Activated CD4-positive, CD25-positive, alpha-beta regulatory T cell treated with anti-CD3 and anti-CD28 coated beads, Interleukin-2, amount 50 U/mL, for 72 hours (primary cell): ENCODE measurements at regions not wholly inside any gene's neighbourhood (a gene's known extent, or its start where the extent isn't known, plus 50 kb on each side); places are given as distances from the start of the nearest gene placed in this dataset.
"Not testable (repeated sequence)": the region's sequence is repeated elsewhere in the genome, so short reads cannot be mapped to it uniquely, and the experiment has no call there.

Experiments
- DNase-seq: peaks from one replicate; pipeline ENCODE4 v3.0.0; 2021

DNA sequence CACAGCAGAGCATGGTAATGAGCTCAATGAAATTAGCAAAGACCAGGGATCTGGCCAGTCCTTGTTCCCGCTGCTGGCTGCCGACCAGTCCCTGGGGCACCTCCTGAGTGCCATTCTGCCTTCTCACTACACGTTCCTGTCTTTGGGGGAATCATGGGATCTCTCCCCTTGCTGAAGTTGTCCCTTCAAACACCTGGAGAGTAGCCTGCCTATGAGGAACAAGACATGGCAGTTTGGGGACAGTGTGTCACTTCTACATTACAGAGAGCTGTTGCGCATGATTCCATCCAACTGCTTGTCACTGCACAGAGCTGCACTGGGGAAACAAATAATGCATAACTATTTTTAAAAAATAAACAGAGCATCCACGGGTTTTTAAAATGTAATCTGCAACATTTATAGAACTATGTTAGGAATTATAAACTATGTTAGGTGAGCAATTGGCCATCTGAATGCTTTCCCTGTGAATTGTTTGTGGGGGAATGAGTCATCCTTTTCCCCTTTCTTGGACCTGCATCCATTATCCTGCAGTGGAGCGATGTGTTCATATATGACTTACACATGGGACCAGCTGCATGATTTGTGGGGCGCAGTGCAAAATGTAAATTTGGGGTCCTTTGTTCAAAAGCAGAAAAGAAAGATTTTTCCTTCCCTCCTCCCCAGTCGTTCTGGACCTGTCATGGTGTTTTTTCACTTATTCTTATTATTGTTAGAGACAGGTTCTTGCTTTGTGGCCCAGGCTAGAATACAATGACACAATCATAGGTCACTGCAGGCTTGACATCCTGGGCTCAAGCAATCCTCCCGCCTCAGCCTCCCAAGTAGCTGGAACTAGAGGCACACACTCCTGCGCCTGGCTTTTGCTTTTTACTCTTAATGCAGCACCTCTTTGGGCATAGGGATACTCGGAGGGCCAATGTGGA lies 115.0 kb upstream of the TBL1X start:
- no peak for DNase-seq

- no peak for DNase-seq
Measured at GRCh38 chrX:9351126-9351525, 113.7 kb upstream of the TBL1X start.

GRCh38 chrX:9352243-9352642 lies 112.6 kb upstream of the TBL1X start:
- no peak for DNase-seq

DNA sequence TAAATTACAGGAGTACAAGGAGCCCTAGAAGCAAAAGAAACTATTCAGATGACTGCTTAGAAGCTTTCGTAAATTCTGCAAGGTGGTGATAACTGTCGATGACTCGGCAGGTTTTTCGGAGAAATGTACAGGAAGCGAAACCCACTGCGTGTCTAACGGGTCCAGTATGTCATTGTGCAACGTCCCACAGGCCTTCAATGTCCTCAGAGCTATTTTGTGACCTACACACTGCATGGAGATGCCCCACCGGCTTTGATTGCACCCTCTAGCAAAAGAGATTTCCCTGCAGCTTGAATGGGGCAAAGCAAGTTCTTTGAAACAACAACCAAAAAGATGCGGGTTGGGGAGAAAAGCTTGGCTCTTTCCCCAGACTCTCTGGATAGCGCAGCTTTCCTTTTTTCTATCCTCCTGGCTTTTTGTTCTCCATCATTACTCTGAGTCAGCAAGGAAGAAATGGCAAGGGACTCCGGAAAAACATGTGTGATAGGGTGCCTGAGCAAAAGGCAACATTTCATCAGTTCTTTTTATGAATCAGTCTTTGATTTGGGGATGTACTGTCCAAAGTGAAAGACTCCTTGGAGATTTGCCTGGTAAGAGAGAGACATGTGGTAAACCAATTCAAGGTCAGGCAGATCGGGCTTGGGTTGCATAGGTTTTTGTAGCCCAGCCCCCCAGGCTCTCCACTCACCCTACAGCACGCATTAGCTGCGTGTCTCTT lies 112.0 kb upstream of the TBL1X start:
- DNase-seq, result peak; percentile 48

- no peak for DNase-seq
Measured at GRCh38 chrX:9354918-9355317, 109.9 kb upstream of the TBL1X start.

DNA sequence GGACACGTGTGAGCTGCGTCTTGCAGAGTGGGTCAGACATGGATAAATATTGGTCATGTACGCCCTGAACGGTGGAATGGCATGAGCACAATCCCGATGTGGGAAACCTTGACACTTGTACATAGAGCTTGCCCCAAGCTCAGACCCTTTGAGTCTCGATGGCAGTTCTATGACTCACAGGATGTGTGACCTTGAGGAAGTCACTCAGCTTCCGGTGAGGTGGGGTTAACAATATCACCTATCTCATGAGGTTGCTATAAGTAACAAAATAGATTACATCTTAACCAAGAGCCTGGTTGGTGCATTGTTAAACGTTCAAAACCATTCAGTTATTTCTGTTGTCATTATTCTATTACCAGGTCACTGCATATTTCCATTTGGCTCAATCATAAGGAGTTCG lies 109.1 kb upstream of the TBL1X start:
- DNase-seq, result no peak

GRCh38 chrX:9356846-9357245 lies 108.0 kb upstream of the TBL1X start:
- DNase-seq, result no peak

DNA sequence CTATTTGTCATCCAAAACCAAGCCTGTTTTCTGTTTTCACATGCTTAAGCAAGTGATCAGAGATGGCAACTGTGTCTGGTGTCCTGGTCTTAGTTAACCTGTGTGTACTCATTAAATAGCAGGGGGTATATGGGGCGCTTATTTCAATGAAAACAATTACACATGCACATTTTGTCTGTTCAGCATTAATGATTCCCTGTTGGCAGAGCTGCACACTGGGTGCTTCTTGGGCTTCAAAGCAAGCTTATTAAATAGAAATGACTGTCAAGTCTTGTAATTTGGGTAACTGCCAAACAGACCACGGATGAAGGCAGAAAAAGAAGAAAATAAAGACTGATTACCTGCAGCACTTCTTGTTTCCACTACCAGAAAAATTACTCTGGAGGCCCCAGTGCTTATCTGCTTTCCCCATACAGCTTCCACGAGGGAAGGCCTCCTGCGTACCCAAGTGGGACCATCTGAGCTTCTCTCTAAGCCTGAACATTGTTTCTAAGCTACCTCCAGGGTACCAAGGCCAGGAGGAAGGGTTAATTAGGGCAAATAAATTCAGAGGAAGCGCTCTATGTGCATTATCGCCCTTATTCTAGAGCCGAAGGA lies 107.2 kb upstream of the TBL1X start:
- no peak for DNase-seq

DNA sequence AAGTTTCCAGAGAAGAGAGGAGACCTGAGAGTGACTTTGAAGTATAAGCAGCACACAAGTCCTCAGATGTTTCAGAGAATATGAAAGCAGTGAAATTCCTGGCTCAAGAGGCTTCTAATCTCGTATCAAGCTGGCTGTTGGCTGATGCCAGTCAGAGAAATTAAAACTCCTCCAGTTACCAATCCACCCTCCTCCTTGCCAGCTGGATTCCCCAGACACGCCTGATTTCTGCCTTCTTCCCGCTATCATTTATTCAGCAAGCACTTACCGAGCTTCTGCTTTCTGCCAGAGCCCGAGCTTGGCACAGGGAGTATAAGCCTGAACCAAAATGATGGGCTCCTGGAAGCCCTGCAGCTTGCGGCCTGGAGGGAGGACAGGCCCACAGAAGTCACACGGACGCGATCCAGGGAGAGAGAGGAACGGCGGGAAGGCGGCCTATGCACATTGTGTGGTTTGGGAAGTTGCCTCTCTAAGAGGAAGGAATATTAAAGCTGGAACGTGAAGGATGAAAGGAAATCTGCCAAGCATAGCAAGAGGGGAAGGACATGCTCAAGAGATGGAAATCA lies 102.4 kb upstream of the TBL1X start:
- no peak for DNase-seq

DNA sequence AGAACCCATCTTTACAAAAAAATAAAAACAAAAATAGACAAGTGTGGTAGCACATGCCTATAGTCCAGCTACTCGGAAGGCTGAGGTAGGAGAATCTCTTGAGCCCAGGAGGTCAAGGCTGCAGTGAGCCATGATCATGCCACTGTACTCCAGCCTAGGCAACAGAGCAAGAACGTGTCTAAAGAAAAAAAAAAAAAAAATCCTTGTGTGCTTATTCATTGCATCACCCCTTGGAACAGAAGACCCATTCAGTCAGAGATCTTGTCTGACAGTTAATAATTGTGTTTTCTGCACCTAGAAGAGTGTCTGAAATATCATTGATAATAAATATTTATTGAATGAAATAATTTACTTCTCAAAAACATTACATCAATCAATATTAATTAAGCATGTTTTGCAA lies 97.4 kb upstream of the TBL1X start:
- DNase-seq, result no peak

GRCh38 chrX:9368262-9368661 lies 96.6 kb upstream of the TBL1X start:
- DNase-seq, result no peak

- no peak for DNase-seq
Measured at GRCh38 chrX:9369802-9370291, 95.0 kb upstream of the TBL1X start.

DNA sequence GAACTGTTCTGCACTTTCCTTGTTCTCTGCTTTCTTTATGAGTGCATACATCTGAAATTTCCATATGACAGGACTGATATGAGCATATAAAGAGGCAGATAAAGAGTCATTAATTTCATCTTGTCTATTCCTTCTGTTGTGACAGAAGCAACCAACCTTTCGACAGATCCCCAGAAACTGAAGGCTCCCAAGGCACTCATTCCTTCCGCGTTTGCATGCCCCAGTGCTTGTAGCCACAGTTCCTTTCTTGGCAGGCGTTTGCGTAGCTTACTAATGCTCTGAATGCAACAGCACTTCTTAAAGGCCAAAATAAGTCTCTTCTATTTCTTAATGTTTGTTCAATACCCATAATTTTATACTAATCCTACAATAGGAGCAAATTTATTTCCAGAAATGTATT lies 94.0 kb upstream of the TBL1X start:
- DNase-seq, result no peak

DNA sequence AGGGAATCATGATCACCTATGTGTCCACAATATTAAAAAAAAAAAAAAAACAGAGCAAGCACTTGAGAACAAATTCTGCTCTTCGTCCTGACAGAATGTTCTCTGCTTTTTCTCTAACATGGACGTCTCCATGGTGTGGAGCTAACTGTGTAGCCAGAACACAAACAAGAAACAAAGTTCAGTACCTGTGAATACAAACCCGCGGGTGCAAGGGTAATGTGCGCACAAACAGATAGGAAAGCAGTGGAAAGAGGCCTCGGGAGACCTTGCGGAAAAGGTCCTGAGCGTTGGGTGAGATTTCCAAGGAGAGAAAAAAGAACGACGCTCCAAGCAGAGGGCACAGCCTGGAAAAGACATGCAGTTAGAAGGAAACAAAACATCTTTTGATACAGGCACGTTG lies 92.0 kb upstream of the TBL1X start:
- no peak for DNase-seq

DNA sequence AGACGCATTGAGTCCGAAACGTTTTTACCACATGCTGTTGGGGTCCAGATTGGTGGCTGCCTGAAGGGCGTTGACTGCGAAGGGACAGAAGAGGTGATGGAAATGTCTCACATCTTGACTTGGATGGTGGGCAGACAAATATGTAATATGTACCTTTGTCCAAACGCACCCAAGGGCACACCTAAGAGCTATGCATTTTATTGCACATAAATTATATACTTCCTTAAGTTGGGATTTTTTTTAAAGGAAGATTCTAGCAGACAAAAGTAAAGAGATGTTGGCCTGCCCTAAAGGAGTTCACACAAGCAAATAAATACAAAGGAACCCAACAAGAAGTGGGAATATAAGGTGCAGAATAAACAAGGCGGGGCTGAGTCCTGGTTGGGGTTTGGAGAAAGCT lies 91.1 kb upstream of the TBL1X start:
- DNase-seq, result no peak

DNA sequence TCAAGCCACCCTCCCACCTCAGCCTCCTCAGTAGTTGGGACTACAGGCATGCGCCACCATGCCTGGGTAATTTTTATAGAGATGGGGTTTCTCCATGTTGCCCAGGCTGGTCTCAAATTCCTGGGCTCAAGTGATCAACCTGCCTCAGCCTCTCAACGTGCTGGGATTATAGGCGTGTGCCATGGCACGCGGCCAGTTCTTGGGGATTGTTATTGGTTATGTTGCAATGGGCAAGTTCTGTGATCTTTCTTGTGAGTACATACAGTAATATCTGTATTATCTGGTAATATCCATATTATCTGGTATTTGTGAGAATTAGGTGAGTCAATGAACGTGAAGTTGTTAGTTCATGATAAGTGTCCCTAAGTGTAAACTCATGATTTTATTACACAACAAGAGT lies 90.3 kb upstream of the TBL1X start:
- DNase-seq, result no peak

DNA sequence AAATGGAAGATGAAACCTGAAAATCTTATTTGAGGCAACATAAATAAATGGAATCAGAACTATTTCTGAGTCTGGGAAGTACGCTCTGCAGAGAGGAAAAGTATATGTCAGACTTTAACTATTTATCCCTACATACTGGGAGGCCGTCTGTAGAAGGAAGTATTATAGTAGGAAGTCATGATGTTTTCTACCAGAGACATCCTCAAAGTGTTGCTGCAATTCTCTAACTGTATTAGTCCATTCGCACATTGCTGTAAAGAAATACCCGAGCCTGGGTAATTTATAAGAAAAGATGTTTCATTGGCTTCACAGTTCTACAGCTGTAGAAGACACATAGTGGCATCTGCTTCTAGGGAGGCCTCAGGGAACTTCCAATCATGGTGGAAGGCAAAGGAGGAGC lies 88.7 kb upstream of the TBL1X start:
- DNase-seq, result no peak

DNA sequence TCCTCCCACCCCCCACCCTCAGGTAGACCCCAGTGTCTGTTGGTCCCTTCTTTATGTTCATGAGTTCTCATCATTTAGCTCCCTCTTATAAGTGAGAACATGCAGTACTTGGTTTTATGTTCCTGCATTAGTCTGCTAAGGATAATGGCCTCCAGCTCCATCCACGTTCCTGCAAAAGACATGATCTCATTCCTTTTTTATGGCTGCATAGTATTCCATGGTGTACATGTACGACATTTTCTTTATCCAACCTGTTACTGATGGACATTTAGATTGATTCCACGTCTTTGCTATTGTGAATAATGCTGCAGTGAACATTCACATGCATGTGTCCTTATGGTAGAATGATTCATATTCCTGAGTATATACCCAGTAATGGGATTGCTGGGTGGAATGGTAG lies 87.6 kb upstream of the TBL1X start:
- not testable (repeated sequence) for DNase-seq

DNA sequence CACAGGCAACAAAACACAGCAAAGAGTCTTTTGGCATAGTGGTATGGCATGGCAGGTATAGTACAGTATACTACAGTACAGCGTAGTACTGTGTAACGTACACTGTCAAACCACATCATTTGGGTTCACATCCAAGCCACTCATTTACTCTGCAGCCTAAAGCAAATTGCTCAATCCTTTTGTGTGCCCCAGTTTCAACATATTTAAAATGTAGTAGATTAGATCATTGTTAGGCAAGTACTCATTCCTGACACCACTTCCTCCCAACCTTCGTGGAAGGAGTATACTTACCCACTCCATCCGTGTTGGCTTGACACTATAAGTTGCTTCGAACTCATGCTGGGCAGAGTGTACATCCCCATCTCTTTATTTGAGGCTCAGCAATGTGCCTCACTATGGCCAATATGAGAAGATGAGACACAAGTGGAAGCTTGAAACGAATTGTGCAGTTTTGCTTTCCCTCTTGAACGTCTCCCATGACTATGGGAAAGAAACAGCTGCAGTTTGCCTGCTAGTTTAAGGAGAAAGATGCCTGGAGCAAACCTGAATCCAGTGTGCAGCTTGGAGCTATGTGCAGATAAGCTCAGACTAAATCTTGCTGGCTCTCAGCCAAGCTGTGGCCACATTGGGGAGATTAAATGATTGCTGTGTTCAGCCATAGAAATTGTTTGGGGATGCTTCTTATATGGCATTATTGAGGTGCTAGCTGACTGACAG lies 85.7 kb upstream of the TBL1X start:
- DNase-seq, result no peak

DNA sequence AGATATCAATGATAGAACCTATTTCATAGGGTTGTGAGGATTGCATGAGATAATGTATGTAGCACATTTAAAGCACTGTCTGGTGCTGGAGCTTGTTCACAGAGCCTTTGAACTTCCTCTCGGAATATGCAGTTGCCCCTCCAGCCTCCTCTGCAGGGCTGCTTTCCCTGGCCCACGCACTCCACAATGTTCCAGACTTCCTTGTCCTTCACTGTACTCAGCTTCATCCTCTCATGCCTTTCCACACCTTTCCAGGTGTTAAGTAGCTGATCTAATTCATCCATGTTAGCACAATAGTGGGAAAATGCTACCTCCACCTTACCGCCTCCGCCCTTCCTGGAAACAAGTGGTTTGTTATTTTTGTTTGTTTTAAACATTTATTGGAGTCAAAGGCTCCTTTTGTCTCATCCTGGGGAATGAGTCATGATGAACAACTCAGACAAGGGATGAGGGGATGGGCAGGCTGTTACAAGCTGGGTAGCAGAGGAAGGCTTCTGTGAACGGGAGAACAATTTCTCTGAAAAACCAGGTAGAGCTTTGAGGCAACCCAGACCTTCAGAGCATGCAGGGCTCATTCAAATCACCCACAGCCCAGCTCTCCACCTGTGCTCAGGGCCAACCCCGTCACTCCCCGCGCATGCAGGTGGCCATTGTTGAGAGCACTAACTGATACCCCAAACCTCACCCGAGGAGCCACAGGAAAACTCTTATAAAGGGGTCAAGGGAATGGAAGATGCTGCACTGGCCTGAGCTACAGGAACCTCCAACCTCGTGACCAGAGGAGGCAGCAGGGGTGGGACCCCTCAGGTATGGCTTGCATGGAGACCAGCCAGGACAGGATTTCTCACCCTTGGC lies 84.9 kb upstream of the TBL1X start:
- no peak for DNase-seq

GRCh38 chrX:9383655-9384054 lies 81.2 kb upstream of the TBL1X start:
- no peak for DNase-seq

DNA sequence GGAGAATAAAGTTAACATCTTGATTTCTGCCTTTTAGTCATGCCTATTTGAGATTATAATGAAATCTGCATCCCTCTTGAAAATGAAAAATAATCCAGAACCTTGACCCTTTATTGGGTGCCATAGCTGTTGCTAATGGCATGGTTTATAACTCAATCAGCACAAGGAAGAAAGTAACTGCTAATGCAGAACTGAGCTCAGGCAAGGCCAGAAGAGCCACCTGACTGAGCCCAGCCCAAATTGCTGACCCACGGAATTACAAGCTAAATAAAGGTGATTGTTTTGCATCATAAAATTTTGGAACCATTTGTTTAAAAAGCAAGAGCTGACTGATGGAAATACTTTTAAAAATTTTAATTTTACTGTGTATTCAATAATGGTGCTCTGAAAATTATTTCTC lies 76.4 kb upstream of the TBL1X start:
- DNase-seq, result no peak
